Endothelial cell of umbilical vein (primary cell): ENCODE measurements at regions not wholly inside any gene's neighbourhood (a gene's known extent, or its start where the extent isn't known, plus 50 kb on each side); places are given as distances from the start of the nearest gene placed in this dataset.

ENCODE experiments used
- BruUV-seq: library from RNA; stranded (reverse); fragments of 400-500 nt; replicated peaks from 2 replicates; lab custom pipeline; 2021; lab: Mats Ljungman, UMichigan
- CTCF ChIA-PET: fragments of 300-600, 350-600 bp; sonication (Branson Sonifier 250); formaldehyde crosslinking; loops from one replicate; lab custom pipeline; 2021; ENCODE audit warnings: antibody characterized with exemption, inconsistent platforms; lab: Charles Lee
- POLR2A ChIA-PET: fragments of 300-600, 350-600 bp; sonication (Branson Sonifier 250); formaldehyde crosslinking; loops from one replicate; lab custom pipeline; 2021; ENCODE audit warnings: antibody characterized with exemption, inconsistent platforms; lab: Charles Lee
- DNase-seq: peaks from one replicate; pipeline ENCODE4 v3.0.0-alpha.2; 2011; ENCODE audit warnings: low read depth, low spot score
- FAIRE-seq: peaks from 2 replicates; lab custom pipeline; 2011; peaks lifted over from hg19 to GRCh38; lab: Jason Lieb, UNC
- H2AFZ ChIP-seq: 2 replicates; pipeline ENCODE4 v1.6.0; 2012; ENCODE audit warnings: low read depth, low read length, control low read depth, inconsistent platforms
- H3K27ac ChIP-seq: 2 replicates; pipeline ENCODE4 v1.5.1; 2011; ENCODE audit warnings: low read depth, mild to moderate bottlenecking, control low read depth, low read length, moderate library complexity; ENCODE audit not compliant: insufficient read depth
- H3K27me3 ChIP-seq, 2 experiments: 2 replicates each; pipeline versions ENCODE4 v1.6.0 to v1.6.1; 2011; ENCODE audit warnings: low read length in 2 of 2, mixed read lengths in 1 of 2; ENCODE audit not compliant: control insufficient read depth in 2 of 2, insufficient read depth in 2 of 2
- H3K36me3 ChIP-seq, 2 experiments: 2 replicates in 1 of 2; 3 replicates in 1 of 2; pipeline ENCODE4 v1.5.1; 2011; ENCODE audit warnings: low read length in 2 of 2, mild to moderate bottlenecking in 1 of 2, moderate library complexity in 1 of 2; ENCODE audit not compliant: control insufficient read depth in 2 of 2, insufficient read depth in 2 of 2; ENCODE audit errors: extremely low read depth in 1 of 2
- H3K4me1 ChIP-seq: 3 replicates; pipeline ENCODE4 v1.5.1; 2011; ENCODE audit warnings: mild to moderate bottlenecking, low read length; ENCODE audit not compliant: control insufficient read depth, insufficient read depth; ENCODE audit errors: extremely low read depth
- H3K4me2 ChIP-seq: 2 replicates; pipeline ENCODE4 v1.6.1; 2011; ENCODE audit warnings: low read length, control low read depth, mixed read lengths; ENCODE audit not compliant: insufficient read depth
- H3K4me3 ChIP-seq, 3 experiments: fragments of 200-600 bp in 1 of 3; sonication (generic), shearing (Covaris generic) in 1 of 3; replicated peaks in 1 of 3; 2 replicates each; pipeline ENCODE4 v1.5.1; 2011 to 2016; ENCODE audit warnings: control low read depth in 3 of 3, low read length in 3 of 3, mild to moderate bottlenecking in 2 of 3, inconsistent platforms in 1 of 3, low read depth in 1 of 3, moderate library complexity in 1 of 3; ENCODE audit not compliant: insufficient read depth in 1 of 3
- H3K79me2 ChIP-seq: 2 replicates; pipeline ENCODE4 v1.6.0; 2012; ENCODE audit warnings: low read length, inconsistent platforms; ENCODE audit not compliant: control insufficient read depth, insufficient read depth
- H3K9ac ChIP-seq: replicated peaks from 2 replicates; pipeline ENCODE3; 2011; ENCODE audit warnings: low read length, control low read depth; ENCODE audit not compliant: insufficient read depth; ENCODE audit errors: extremely low read depth
- H3K9me1 ChIP-seq: replicated peaks from 3 replicates; pipeline ENCODE4 v1.6.0; 2011; ENCODE audit warnings: mild to moderate bottlenecking, low read length; ENCODE audit not compliant: control insufficient read depth, insufficient read depth; ENCODE audit errors: extremely low read depth
- H3K9me3 ChIP-seq: replicated peaks from 2 replicates; pipeline ENCODE4 v1.5.1; 2012; ENCODE audit warnings: low read length, inconsistent platforms; ENCODE audit not compliant: control insufficient read depth, insufficient read depth
- H4K20me1 ChIP-seq: replicated peaks from 2 replicates; pipeline ENCODE3; 2011; ENCODE audit warnings: mild to moderate bottlenecking, low read length; ENCODE audit not compliant: control insufficient read depth, insufficient read depth; ENCODE audit errors: extremely low read depth
- EZH2 ChIP-seq: IDR thresholded peaks from 2 replicates; pipeline ENCODE4 v1.6.1; 2012; ENCODE audit warnings: borderline replicate concordance, low read depth, mild to moderate bottlenecking, moderate library complexity, low read length, inconsistent platforms; ENCODE audit not compliant: severe bottlenecking
- FOS ChIP-seq: IDR thresholded peaks from 2 replicates; pipeline ENCODE4 v1.6.1; 2011; ENCODE audit warnings: mild to moderate bottlenecking, low read length, moderate library complexity, borderline replicate concordance; ENCODE audit not compliant: insufficient read depth
- GATA2 ChIP-seq: IDR thresholded peaks from 2 replicates; pipeline ENCODE4 v1.7.0; 2011; ENCODE audit warnings: low read depth, mild to moderate bottlenecking, moderate library complexity, mixed read lengths, low read length; ENCODE audit not compliant: insufficient read length, insufficient read depth
- JUN ChIP-seq: IDR thresholded peaks from 2 replicates; pipeline ENCODE4 v1.6.1; 2011; ENCODE audit warnings: borderline replicate concordance, low read depth; ENCODE audit not compliant: insufficient read length, insufficient read depth
- MYC ChIP-seq: IDR thresholded peaks from one replicate; pipeline ENCODE4 v1.6.1; 2011; ENCODE audit warnings: mild to moderate bottlenecking, low read depth, low read length
- POLR2A ChIP-seq: IDR thresholded peaks from 2 replicates; pipeline ENCODE4 v1.6.1; 2012; ENCODE audit warnings: low read depth, mild to moderate bottlenecking, control low read depth, low read length
- POLR2AphosphoS5 ChIP-seq: IDR thresholded peaks from 2 replicates; pipeline ENCODE4 v1.6.1; 2012; ENCODE audit warnings: low read depth, mild to moderate bottlenecking, control low read depth, low read length, moderate library complexity; ENCODE audit not compliant: insufficient read depth
- dilution Hi-C: fragments of 300-500 bp; cut with MboI; formaldehyde crosslinking; loops from one replicate; pipeline ENCODE4 v1.15.0; 2019; ENCODE audit warnings: low sequenced_read_pairs; ENCODE audit not compliant: extremely low pct_ligation_motif_present
- intact Hi-C: fragments of 100-400 bp; cut with micrococcal nuclease; formaldehyde crosslinking; loops from one replicate; pipeline ENCODE4 v1.10.0; 2022
- TF ChIP-seq, protein P1 (sequence below), 2 donors: IDR thresholded peaks; 1 replicate in 1 of 2; 2 replicates in 1 of 2; pipeline ENCODE4 v1.5.1; 2011; ENCODE audit warnings: low read length in 2 of 2, mild to moderate bottlenecking in 2 of 2, moderate library complexity in 2 of 2, control low read depth in 1 of 2, inconsistent platforms in 1 of 2, low read depth in 1 of 2; ENCODE audit not compliant: insufficient read depth in 1 of 2; ENCODE audit errors: extremely low read depth in 1 of 2
- TF ChIP-seq, protein P2 (sequence below): IDR thresholded peaks from 2 replicates; pipeline ENCODE4 v1.6.1; 2011; ENCODE audit not compliant: insufficient read depth, insufficient read length

DNA sequence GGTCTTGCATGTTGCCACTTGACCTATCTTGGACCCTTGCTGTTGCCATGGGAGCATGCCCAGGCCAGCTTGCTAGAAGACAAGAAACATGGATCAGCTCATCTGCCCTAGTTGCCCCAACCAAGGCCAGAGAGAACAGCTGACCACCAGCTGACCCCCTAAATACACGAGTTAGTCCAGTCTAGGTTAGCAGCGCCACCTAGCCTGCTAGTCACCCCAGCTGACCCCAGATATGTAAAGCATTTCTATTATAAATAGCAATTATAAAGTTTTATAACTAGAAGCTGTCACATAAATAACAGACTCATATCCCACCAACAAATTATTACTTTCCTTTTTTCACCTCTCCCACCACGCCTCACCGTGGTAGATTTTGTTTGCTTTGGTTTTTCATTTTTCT lies 387.8 kb downstream of the RASEF start:
- ChIA-PET CTCF (no interaction called here), POLR2A (no interaction called here)
- no peak overlapping the region for H3K4me2 ChIP-seq
- no peaks in the 10 kb centered on the region for H3K4me1 ChIP-seq
- no peaks in the 10 kb centered on the region for H3K79me2 ChIP-seq
- no peaks in the 10 kb centered on the region for H3K36me3 ChIP-seq
- TF ChIP-seq, protein P1, sequence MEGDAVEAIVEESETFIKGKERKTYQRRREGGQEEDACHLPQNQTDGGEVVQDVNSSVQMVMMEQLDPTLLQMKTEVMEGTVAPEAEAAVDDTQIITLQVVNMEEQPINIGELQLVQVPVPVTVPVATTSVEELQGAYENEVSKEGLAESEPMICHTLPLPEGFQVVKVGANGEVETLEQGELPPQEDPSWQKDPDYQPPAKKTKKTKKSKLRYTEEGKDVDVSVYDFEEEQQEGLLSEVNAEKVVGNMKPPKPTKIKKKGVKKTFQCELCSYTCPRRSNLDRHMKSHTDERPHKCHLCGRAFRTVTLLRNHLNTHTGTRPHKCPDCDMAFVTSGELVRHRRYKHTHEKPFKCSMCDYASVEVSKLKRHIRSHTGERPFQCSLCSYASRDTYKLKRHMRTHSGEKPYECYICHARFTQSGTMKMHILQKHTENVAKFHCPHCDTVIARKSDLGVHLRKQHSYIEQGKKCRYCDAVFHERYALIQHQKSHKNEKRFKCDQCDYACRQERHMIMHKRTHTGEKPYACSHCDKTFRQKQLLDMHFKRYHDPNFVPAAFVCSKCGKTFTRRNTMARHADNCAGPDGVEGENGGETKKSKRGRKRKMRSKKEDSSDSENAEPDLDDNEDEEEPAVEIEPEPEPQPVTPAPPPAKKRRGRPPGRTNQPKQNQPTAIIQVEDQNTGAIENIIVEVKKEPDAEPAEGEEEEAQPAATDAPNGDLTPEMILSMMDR (IDR thresholded peaks at IDR 0.05; ENCODE audit: extremely low read depth in 1 of 2, insufficient read depth in 1 of 2, low read depth in 1 of 2, low read length in 2 of 2): no peak
- no peak for TF ChIP-seq POLR2A
- TF ChIP-seq GATA2: no peak
- TF ChIP-seq MYC: no peak
- TF ChIP-seq FOS: no peak
- no peak for TF ChIP-seq EZH2
- TF ChIP-seq, protein P2, sequence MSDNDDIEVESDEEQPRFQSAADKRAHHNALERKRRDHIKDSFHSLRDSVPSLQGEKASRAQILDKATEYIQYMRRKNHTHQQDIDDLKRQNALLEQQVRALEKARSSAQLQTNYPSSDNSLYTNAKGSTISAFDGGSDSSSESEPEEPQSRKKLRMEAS: no peak
- no peak for TF ChIP-seq POLR2AphosphoS5
- TF ChIP-seq JUN: no peak
- no peaks in the 10 kb centered on the region for H3K27me3 ChIP-seq
- dilution Hi-C loops: no loop called here
- intact Hi-C loops: no loop called here
- H3K9me1 ChIP-seq: no peaks in the 10 kb centered on the region
- H2AFZ ChIP-seq: no peak overlapping the region
- no peaks in the 10 kb centered on the region for H4K20me1 ChIP-seq
- H3K9me3 ChIP-seq: no peaks in the 10 kb centered on the region
- no peak overlapping the region for H3K9ac ChIP-seq
- no peak overlapping the region for H3K27ac ChIP-seq
- no peak overlapping the region for H3K4me3 ChIP-seq
- no TSS peak for BruUV-seq
- no peak for FAIRE-seq
- DNase-seq: no peak
